PFSK-1 (cell line): ENCODE measurements at regions not wholly inside any gene's neighbourhood (a gene's known extent, or its start where the extent isn't known, plus 50 kb on each side); places are given as distances from the start of the nearest gene placed in this dataset.

Experiments used
- POLR2AphosphoS5 ChIP-seq: IDR thresholded peaks from 2 replicates; pipeline ENCODE4 v1.6.1; 2012; ENCODE audit warnings: low read depth, mild to moderate bottlenecking, control low read depth, low read length, moderate library complexity
- REST ChIP-seq, 2 experiments: IDR thresholded peaks; 2 replicates each; pipeline versions ENCODE4 v1.6.1 to v1.8.0; 2011 to 2012; ENCODE audit warnings: low read depth in 2 of 2, low read length in 2 of 2, control low read depth in 1 of 2, inconsistent platforms in 1 of 2, mild to moderate bottlenecking in 1 of 2, moderate library complexity in 1 of 2; ENCODE audit not compliant: insufficient read depth in 1 of 2
- SIN3A ChIP-seq: IDR thresholded peaks from 2 replicates; pipeline ENCODE4 v1.6.1; 2012; ENCODE audit warnings: mild to moderate bottlenecking, low read length, moderate library complexity, borderline replicate concordance; ENCODE audit not compliant: insufficient read depth
- TAF1 ChIP-seq: IDR thresholded peaks from 2 replicates; pipeline ENCODE4 v1.6.1; 2012; ENCODE audit warnings: low read length, control low read depth, borderline replicate concordance; ENCODE audit not compliant: insufficient read depth

DNA sequence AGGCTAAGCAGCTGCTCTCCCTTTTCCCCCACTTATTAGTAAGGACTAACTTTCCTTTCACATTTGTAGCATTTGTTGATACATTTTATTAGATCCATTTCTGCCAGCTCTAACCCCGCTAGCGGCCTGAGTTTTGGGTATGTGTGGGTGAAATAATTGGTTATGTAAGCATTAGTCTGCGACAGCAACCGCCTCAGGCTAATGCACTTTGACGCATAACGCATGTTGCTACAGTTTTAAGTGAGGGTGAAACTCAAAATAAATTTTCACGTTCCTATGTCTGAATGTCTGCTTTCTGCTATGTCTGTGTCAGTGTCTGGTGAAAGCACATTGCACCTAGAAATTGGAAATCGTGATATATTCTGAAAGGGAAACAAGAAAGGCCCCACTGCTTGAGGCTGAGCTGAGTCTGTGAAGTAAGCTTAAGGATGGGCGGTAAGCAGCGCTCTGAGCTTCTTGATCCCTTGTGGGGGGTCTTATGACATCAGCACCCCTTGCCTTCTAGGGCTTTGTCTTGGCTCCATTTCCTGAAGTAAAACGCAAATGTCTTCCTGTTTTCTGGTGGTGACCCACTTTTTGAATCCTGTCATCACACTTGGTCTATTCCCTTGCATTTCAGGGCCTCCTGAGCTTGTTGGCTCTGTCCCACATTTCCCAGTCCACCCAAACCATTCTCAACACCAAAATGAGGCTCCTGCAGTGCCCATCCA is 648.3 kb upstream of the ARGLU1 start:
- TF ChIP-seq TAF1 (no peak), POLR2AphosphoS5 (no peak), REST (IDR thresholded peaks at IDR 0.05; ENCODE audit: insufficient read depth in 1 of 2, low read depth in 2 of 2, low read length in 2 of 2) (no peak), SIN3A (no peak)
